ENCODE measurements at regions not wholly inside any gene's neighbourhood (a gene's known extent, or its start where the extent isn't known, plus 50 kb on each side); places are given as distances from the start of the nearest gene placed in this dataset.

GRCh38 chr2:42922790-42923579 lies 130.6 kb upstream of the HAAO start:
- DNase-seq (ENCODE audit: low spot score in 2 of 2): peak in 1 of 2 donors; percentile 75
- Histone ChIP-seq H3K27me3 (no peaks in the 10 kb centered on the region), H3K36me3 (no peaks in the 10 kb centered on the region), H3K4me1 (peaks cover 3 to 82% (median 64%) of the 10 kb centered on the region in 4 donors), H3K27ac (peak overlapping the region; percentile 82 to 93 (median 86)), H3K9me3 (no peaks in the 10 kb centered on the region), H3K4me3 (no peak overlapping the region)
- 45% methylated on average over 6 of the region's 6 CpGs for WGBS, 2 donors
- TF ChIP-seq CTCF (IDR thresholded peaks at IDR 0.05): no peak
- peak in 1 of 2 donors; percentile 81 for TF ChIP-seq EP300 (IDR thresholded peaks at IDR 0.05)

DNA sequence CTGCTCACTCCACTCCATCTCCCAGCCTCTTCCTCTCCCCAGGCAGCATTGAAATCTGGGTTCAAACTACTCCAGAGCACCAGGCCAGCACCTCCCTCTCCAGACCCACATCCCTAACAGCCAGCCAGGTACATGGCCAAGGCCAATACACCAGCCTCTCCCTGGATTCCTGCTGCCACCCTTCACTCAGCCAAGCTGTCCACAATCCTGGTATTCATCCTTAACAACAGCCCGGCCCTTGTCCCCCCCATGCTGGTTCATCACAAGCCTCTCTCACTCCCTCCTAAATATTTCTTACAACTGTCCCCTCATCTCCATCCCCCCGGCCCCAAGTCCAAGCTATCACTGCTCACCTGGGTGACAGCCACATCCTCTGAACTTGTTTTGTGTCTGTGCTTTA lies 129.9 kb upstream of the HAAO start:
- H3K4me1 ChIP-seq: peaks cover 3 to 80% (median 57%) of the 10 kb centered on the region in 4 donors

DNA sequence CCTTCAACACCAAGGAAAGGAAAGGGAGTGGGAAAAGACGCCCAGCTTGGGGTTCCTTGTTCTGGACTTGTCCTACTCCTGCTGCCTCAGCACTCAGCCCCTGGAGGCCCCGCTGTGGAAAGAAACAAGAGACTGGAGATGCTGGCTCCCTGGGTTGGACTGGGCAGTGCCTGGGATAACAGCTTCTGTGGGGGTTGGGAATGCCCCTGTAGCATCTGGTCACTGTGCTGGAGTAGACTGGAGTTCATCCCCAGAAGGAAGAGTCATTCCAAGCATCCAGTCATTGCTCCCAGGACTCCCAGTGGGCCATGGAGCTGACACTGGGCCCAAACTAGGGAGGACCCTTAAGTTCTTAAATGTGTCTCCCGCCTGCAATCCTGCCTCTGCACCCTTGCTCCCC lies 129.3 kb upstream of the HAAO start:
- DNase-seq (ENCODE audit: low spot score in 2 of 2): no peak
- WGBS, 2 donors: 70 to 86% methylated on average over 3 of the region's 3 CpGs
- Histone ChIP-seq H3K4me1 (peaks cover 3 to 78% (median 51%) of the 10 kb centered on the region in 4 donors), H3K9me3 (no peaks in the 10 kb centered on the region), H3K27ac (peak overlapping the region; percentile 82 to 93 (median 86)), H3K27me3 (no peaks in the 10 kb centered on the region), H3K36me3 (no peaks in the 10 kb centered on the region), H3K4me3 (no peak overlapping the region)
- TF ChIP-seq POLR2A (IDR thresholded peaks at IDR 0.05): no peak
- no peak for TF ChIP-seq EP300 (IDR thresholded peaks at IDR 0.05)
- no peak for TF ChIP-seq CTCF (IDR thresholded peaks at IDR 0.05)

More for the DNA sequence above, 129.9 kb upstream of the HAAO start:
- no peak for DNase-seq (ENCODE audit: low spot score in 2 of 2)
- no peaks in the 10 kb centered on the region for H3K27me3 ChIP-seq
- H3K36me3 ChIP-seq: no peaks in the 10 kb centered on the region
- peak overlapping the region; percentile 82 to 93 (median 86) for H3K27ac ChIP-seq
- no peak overlapping the region for H3K4me3 ChIP-seq
- 54 to 58% methylated on average over 2 of the region's 2 CpGs for WGBS, 2 donors
- no peak for TF ChIP-seq POLR2A (IDR thresholded peaks at IDR 0.05)
- no peak for TF ChIP-seq EP300 (IDR thresholded peaks at IDR 0.05)
- TF ChIP-seq CTCF (IDR thresholded peaks at IDR 0.05): no peak
- H3K9me3 ChIP-seq: no peaks in the 10 kb centered on the region

GRCh38 chr2:42921147-42921520 lies 128.8 kb upstream of the HAAO start:
- Histone ChIP-seq H3K27ac (peak overlapping the region; percentile 15 to 93 (median 86)), H3K36me3 (no peaks in the 10 kb centered on the region), H3K9me3 (no peaks in the 10 kb centered on the region), H3K4me3 (no peak overlapping the region), H3K27me3 (no peaks in the 10 kb centered on the region), H3K4me1 (peaks cover 3 to 75% (median 45%) of the 10 kb centered on the region in 4 donors)
- DNase-seq (ENCODE audit: low spot score in 2 of 2): no peak
- no peak for TF ChIP-seq EP300 (IDR thresholded peaks at IDR 0.05)
- no peak for TF ChIP-seq CTCF (IDR thresholded peaks at IDR 0.05)
- TF ChIP-seq POLR2A (IDR thresholded peaks at IDR 0.05): no peak
- WGBS, 2 donors: 71 to 75% methylated on average over 4 of the region's 4 CpGs

DNA sequence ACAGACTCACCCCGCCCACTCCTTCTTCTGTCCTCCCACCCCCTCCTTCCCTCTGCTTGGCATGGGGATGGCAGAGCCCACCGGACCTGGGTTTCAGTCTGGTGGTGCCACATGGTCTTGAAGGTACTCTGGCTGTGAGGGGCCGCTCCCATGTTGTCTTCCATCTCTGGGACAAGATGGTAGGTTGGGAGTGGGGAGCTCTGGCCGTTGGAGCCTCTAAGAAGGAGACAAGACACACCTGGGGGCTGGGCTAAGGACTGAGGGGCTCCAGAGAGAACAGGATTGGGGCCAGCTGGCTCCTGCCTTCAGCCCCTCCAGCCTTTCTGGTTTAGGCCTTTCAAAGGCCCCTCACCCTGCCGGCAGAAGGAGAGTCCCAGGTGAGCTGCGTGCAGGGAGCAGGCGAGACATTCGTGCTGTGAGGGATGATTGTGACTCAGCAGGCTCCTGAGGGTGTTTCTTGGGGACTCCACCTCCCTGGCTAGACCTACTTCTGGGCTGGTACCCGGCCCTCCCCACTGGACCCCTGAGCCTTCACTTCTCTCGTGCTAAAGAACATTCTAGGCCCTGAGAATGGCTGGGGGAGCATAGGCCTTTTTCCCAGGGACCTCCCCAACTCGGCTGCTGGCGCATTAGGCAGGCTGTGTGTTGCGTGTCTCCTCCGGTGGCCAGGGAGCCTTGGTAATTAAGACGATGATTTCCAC lies 128.2 kb upstream of the HAAO start:
- TF ChIP-seq POLR2A (IDR thresholded peaks at IDR 0.05) (no peak), EP300 (IDR thresholded peaks at IDR 0.05) (no peak), CTCF (IDR thresholded peaks at IDR 0.05) (no peak)
- Histone ChIP-seq H3K27me3 (no peaks in the 10 kb centered on the region), H3K9me3 (no peaks in the 10 kb centered on the region), H3K27ac (peak overlapping the region; percentile 15 to 93 (median 86)), H3K4me3 (no peak overlapping the region), H3K4me1 (peaks cover 3 to 70% (median 40%) of the 10 kb centered on the region in 4 donors), H3K36me3 (no peaks in the 10 kb centered on the region)
- WGBS, 2 donors: 88 to 91% methylated on average over 11 to 15 of the region's 15 CpGs
- no peak for DNase-seq (ENCODE audit: low spot score in 2 of 2)

All from tibial nerve (tissue), 4 donors.